ENCODE measurements at regions not wholly inside any gene's neighbourhood (a gene's known extent, or its start where the extent isn't known, plus 50 kb on each side); places are given as distances from the start of the nearest gene placed in this dataset.

GRCh38 chr1:233489411-233489810 is 124.5 kb upstream of the KCNK1 start:
- no peak for DNase-seq (ENCODE audit: unreplicated experiment)
- peaks cover 10% of the 10 kb centered on the region for H3K27me3 Mint-ChIP-seq (ENCODE audit: insufficient read depth, unreplicated experiment)
- CTCF ChIA-PET: interaction anchor here (0.8 to 0.9 kb wide), 2 partner anchors 8 to 579 kb away, joined by 3 to 4 read pairs; no protein-coding TSS in a partner anchor
- no TSS peak for BruUV-seq (replicated peaks)
- H3K27ac Mint-ChIP-seq (ENCODE audit: low read depth, unreplicated experiment): no peak overlapping the region
- intact Hi-C loops (cut with micrococcal nuclease): no loop called here
- no peak for TF ChIP-seq CTCF (IDR thresholded peaks at IDR 0.05; ENCODE audit: unreplicated experiment)
- POLR2A ChIA-PET: no interaction called here
- H3K9me3 Mint-ChIP-seq (ENCODE audit: unreplicated experiment): peaks cover 9% of the 10 kb centered on the region
- no peaks in the 10 kb centered on the region for H3K36me3 Mint-ChIP-seq (ENCODE audit: insufficient read depth, unreplicated experiment)
- peaks cover 5% of the 10 kb centered on the region for H3K4me1 Mint-ChIP-seq (ENCODE audit: insufficient read depth, unreplicated experiment)
- no peak overlapping the region for H3K4me3 Mint-ChIP-seq (ENCODE audit: unreplicated experiment)

DNA sequence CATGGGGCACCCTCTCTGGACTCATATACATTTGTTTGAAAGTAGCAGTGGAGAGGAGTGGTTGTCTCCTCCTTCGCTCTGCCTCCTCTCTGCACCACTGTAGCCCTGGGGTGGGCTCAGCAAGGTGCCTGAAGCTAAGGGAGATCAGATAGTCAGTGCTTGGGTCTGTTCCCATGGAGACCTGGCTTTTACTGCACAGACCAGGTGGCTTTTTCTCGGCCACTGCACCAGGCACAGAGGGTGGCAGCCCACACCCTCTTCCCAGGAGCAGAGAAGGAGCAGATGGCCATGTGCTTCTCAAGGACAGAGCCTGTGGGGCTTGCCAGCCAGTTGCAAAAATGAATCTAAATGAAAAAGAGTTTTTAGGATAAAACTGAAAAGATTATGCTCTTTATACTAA is 123.4 kb upstream of the KCNK1 start:
- Mint-ChIP-seq H3K4me3 (ENCODE audit: unreplicated experiment) (no peak overlapping the region), H3K36me3 (ENCODE audit: insufficient read depth, unreplicated experiment) (no peaks in the 10 kb centered on the region), H3K27ac (ENCODE audit: low read depth, unreplicated experiment) (no peak overlapping the region), H3K4me1 (ENCODE audit: insufficient read depth, unreplicated experiment) (peaks cover 5% of the 10 kb centered on the region), H3K27me3 (ENCODE audit: insufficient read depth, unreplicated experiment) (peaks cover 13% of the 10 kb centered on the region), H3K9me3 (ENCODE audit: unreplicated experiment) (peaks cover 9% of the 10 kb centered on the region)
- CTCF ChIA-PET: interaction anchor here (0.6 to 1.7 kb wide), 4 partner anchors 28 to 311 kb away, joined by 3 to 7 read pairs (median 6); no protein-coding TSS in a partner anchor
- intact Hi-C loops (cut with micrococcal nuclease): no loop called here
- BruUV-seq (replicated peaks): no TSS peak
- POLR2A ChIA-PET: interaction anchor here (0.6 to 1.3 kb wide), 3 partner anchors 10 to 1460 kb away, joined by 3 read pairs; no protein-coding TSS in a partner anchor
- no peak for DNase-seq (ENCODE audit: unreplicated experiment)
- TF ChIP-seq CTCF (IDR thresholded peaks at IDR 0.05; ENCODE audit: unreplicated experiment): no peak

DNA sequence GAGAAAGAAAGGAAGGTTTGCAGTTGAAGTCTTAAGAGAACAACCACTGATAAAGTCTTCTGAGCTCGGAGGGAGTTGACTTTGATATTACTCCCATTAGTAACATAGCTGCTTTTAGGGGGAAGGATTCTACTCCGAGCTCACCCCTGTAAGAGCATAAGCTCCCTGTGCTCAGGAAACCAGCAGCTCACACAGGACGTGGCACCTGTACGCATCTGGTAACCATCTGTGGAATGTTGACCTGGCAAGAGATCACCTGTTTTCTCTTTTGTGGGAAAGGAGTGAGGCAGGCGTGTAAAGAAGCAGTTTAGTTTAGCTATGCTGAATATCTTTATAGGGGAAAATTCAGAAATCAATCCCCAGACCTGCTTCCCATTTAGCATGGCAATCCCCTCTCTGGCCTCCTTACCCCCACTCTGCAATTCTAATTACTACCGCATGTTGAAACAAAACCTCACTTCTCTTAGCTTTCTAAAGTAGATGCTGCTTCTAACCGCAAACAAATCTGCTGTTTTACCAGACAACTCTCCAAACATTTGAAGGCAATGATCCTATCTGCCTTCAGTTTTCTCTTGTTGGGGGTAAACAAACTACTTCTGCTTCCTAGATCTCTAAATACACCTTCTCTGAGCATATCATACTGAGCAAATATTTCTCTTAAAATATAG is 121.8 kb upstream of the KCNK1 start:
- ChIA-PET CTCF (interaction anchor here (0.6 to 1.3 kb wide), 4 partner anchors 26 to 817 kb away, joined by 3 to 7 read pairs (median 3); no protein-coding TSS in a partner anchor), POLR2A (no interaction called here)
- DNase-seq (ENCODE audit: unreplicated experiment): no peak

GRCh38 chr1:233496993-233497392 is 116.9 kb upstream of the KCNK1 start:
- Mint-ChIP-seq H3K27me3 (ENCODE audit: insufficient read depth, unreplicated experiment) (peaks cover 46% of the 10 kb centered on the region), H3K4me1 (ENCODE audit: insufficient read depth, unreplicated experiment) (peaks cover 5% of the 10 kb centered on the region), H3K4me3 (ENCODE audit: unreplicated experiment) (no peak overlapping the region), H3K9me3 (ENCODE audit: unreplicated experiment) (no peaks in the 10 kb centered on the region), H3K36me3 (ENCODE audit: insufficient read depth, unreplicated experiment) (no peaks in the 10 kb centered on the region), H3K27ac (ENCODE audit: low read depth, unreplicated experiment) (no peak overlapping the region)
- no peak for TF ChIP-seq CTCF (IDR thresholded peaks at IDR 0.05; ENCODE audit: unreplicated experiment)
- POLR2A ChIA-PET: interaction anchor here (1.3 kb wide), 1 partner anchor 10 kb away, joined by 4 read pairs; no protein-coding TSS in a partner anchor
- intact Hi-C loops (cut with micrococcal nuclease): no loop called here
- DNase-seq (ENCODE audit: unreplicated experiment): no peak
- BruUV-seq (replicated peaks): no TSS peak
- CTCF ChIA-PET: interaction anchor here (1.2 kb wide), 2 partner anchors 56 to 294 kb away, joined by 3 read pairs; no protein-coding TSS in a partner anchor

More for the DNA sequence above, 121.8 kb upstream of the KCNK1 start:
- Mint-ChIP-seq H3K27me3 (ENCODE audit: insufficient read depth, unreplicated experiment) (peaks cover 23% of the 10 kb centered on the region), H3K9me3 (ENCODE audit: unreplicated experiment) (peaks cover 9% of the 10 kb centered on the region), H3K27ac (ENCODE audit: low read depth, unreplicated experiment) (no peak overlapping the region), H3K4me3 (ENCODE audit: unreplicated experiment) (no peak overlapping the region), H3K36me3 (ENCODE audit: insufficient read depth, unreplicated experiment) (no peaks in the 10 kb centered on the region), H3K4me1 (ENCODE audit: insufficient read depth, unreplicated experiment) (peaks cover 5% of the 10 kb centered on the region)
- no peak for TF ChIP-seq CTCF (IDR thresholded peaks at IDR 0.05; ENCODE audit: unreplicated experiment)
- BruUV-seq (replicated peaks): no TSS peak
- intact Hi-C loops (cut with micrococcal nuclease): no loop called here

Data from MCF 10A (cell line).